ENCODE measurements at regions not wholly inside any gene's neighbourhood (a gene's known extent, or its start where the extent isn't known, plus 50 kb on each side); places are given as distances from the start of the nearest gene placed in this dataset.

GRCh38 chr5:57836921-57837320, 354.3 kb upstream of the ACTBL2 start:
- no peak for TF ChIP-seq CTCF (conservative IDR thresholded peaks at IDR 0.05; ENCODE audit: low read depth, low read length)
- TF ChIP-seq EZH2 (IDR thresholded peaks at IDR 0.05; ENCODE audit: borderline replicate concordance, low read depth, low read length, poor library complexity, severe bottlenecking): no peak
